HG03060 (cell line): ENCODE measurements at regions not wholly inside any gene's neighbourhood (a gene's known extent, or its start where the extent isn't known, plus 50 kb on each side); places are given as distances from the start of the nearest gene placed in this dataset.

Experiments
- ATAC-seq: cut with Tn5 transposase; IDR thresholded peaks from one replicate; pipeline ENCODE4 v1.9.1; 2021; ENCODE audit warnings: low read depth, moderate number of reproducible peaks; ENCODE audit not compliant: unreplicated experiment

DNA sequence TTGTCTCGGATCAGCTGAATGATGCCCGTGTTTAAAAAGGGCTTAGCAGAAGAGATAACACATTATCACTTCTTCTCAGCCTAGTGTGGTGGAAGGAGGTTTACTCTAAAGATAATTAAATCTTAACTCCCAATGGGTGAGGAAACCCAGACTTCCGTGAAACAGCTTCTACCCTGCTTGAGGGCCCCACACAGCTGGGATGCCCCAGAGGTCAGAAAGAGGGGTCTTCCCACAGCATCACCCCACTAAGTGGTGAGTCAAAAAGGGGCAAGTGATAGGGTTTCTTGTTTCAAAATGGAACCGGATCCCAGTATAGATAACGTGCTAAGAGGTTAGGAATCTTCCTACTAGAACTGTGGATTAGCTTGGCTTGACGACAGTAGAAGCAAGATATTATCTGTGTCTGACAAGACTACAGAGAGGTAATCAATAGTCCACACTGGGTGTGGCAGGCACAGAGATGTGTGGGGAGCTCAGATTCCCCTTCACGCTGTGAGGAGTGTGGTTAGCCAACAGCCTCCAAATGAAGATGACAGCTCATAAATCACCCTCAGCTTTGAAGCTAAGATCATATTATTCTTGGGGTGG is 129.6 kb upstream of the COPS8 start:
- ATAC-seq, result no peak

DNA sequence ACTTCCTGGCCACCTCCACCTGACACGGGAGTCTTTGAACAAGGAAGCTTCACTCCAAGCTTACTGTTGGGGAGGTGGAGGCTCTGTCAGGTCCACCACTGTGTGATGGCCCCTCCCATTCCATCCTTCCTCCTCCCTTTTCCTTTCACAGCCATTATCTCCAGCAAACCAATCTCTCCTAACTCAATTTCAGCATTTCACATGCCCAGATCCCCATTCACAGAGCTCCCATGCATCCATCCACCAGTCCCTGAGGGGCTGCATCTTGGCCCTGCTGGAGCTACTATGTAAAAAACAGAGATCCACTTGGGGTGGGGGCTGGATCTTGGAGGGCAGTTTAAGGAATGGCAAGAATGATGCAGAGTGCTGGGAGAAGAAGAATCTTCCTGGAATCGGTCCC is 129.0 kb upstream of the COPS8 start:
- no peak for ATAC-seq

DNA sequence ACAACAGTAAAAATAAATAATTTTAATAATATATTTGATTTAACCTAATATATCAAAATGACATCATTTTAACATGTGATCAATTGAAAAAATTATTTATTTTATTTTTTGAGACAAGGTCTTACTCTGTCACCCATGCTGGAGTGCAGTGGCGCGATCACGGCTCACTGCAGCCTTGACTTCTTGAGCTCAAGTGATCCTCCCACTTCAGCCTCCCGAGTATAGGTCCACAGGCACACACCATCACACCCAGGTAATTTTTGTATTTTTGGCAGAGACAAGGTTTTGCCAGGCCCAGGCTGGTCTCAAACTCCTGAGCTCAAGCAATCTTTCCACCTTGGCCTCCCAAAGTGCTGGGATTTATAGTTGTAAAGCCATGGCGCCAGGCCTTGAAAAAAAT is 126.7 kb upstream of the COPS8 start:
- ATAC-seq, result no peak

DNA sequence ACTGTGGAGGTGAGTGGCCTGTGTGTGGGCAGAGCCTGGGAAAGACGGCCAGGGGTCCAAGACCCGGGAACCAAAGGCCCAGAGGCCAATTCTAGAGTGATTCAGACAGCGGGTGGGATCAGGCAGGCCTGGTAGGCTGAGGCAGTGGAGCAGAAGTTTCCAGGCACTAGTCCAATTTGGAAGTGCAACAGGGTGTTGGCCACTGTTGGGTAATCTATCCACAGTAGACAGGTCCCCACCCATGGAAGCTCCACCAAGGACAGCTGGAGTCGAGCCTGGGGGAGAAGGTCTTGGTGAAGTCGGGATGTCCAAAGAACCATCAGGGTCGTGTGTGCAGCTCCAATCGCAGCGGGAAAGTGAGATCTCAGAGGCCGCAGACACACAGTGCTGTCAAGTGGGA is 125.8 kb upstream of the COPS8 start:
- ATAC-seq, result no peak

DNA sequence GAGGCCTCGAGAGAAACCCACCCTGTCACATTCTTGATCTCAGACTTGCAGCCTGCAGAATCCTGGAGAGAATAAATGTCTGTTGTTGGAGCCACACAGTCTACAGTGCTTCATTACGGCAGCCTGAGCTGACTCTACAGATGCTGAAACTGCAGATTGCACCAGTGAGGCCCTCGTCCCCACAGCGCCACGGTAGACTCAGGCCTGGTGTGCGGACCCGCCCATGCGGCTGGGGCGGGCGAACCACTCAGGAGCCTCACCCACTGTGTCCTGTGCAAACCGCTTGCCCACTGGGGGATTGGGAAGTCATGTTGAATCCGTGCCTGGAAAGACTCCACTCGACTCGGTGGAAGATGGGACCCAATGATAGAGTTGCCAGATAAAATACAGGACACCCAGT is 125.2 kb upstream of the COPS8 start:
- ATAC-seq, result no peak

DNA sequence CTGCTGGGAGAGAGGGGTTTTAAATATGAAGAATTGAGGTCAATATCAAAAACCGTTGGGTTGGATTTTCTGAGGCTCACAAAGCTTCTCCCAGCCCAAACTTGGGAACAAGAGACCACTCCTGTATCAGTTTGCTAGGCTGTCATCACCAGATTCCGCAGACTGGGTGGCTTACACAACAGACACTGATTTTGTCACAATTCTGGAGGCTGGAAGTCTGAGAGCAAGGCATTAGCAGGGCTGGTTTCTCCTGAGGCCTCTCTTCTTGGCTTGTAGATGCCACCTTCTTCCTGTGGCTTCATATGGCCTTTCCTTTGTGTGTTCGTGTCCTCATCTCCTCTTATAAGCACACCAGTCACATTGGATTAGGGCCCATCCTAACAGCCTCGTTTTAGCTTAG is 122.9 kb upstream of the COPS8 start:
- ATAC-seq, result no peak

DNA sequence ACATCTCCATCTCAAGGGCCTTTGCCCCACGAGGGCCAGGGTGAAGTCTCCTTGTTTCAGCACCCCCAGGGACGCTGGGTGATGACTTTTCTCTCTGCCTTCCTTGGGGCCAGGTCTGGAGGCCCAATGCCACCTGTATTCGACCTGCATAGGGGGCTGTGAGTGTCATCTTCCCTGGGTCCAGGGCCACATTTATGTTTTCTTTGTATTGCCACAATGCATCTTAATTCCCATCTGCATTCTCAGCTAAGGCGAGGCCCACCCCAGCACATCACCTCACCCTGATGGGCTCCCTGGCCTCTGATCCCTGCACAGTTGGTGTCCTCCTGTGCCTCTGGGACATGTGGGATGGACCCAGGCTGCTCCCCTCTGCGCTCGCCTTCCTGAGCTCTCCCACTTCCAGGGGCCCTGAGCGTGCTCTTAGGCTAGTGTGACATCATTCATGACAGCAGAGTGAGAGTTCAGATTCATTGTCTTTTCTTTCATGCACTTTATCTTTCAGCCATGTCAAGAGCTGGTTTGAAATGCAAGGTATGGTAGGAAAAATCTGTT is 122.0 kb upstream of the COPS8 start:
- ATAC-seq, result no peak

DNA sequence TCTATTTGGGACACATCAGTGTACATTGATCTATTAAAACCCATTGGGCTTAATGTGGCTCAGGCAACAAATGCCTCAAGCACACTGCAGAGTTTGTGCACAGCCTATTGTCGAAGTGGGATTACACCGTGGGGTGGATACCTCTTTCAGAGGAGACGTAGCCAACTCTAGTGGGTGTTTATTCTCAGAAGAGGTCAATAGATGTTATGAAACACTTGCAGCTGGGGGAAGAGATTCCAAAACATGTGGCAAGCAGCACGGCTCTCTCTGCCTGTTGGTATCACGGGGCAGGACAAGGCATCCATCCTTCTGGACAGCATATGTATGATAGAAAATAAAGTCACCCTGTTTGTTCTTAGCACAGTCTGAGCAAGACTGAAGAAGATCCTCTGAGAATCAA is 121.4 kb upstream of the COPS8 start:
- no peak for ATAC-seq

DNA sequence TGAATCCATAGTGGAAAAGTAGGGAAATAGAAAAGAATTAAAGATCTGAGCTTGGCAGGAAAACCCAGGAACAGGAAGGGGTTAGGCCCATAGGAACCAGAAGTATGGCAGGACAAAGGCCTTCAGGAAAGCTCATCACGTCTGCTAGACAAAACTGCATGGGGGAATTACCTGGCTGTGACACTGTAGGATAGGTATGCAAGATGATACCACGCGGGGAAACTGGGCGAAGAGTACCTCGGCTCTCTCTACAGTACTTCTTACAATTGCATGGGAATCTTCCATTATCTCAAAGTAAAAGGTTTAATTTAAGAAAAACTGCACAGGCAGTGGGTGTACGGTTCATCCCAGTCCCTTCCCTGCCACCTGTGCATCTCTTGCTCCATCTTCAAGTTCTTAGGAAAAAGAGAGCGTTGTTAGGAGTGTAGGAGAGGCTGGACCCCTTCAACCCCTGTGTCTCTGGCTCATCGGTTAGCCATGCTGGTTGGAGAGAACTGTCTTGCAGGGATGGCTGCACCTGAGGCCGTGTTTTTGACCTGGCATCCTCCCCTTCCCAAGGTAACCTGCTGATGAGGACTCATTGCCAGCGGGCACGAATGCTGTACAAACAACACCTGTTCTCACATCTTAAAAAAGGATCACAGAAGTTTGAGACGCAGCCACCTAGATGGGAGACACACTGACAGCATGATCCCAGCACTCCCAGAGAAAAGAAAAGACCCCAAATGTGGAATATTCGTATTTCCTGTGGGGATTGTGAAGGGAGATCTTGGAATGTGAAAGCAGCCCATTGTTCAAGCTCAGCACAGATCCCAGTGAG is 120.5 kb upstream of the COPS8 start:
- ATAC-seq, result no peak

DNA sequence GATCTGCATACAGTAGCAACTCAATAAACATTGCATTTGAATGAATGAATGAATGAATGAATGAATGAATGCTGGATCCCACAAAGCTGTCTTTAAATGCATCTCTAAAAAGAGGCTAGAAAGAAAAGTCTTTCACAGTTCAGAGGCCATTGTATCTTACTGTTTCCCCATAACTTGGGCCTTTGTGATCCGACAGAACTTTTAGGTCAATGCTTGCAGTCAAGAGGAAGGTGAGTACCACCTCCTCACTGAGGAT is 119.9 kb upstream of the COPS8 start:
- no peak for ATAC-seq

DNA sequence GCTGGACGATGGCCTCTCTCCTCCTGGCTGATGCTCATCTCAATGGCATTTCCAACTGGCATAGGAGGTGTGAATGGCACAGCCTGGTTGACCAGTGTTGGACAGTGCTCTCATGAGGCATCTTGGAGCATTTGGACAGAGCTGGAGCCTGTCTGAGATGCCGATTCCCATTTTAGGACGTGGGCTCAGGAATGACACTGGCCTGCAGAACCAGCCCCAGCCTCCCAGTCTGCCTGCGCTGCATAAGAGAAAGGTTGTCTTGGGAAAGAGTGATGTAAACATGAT is 118.2 kb upstream of the COPS8 start:
- ATAC-seq, result no peak

DNA sequence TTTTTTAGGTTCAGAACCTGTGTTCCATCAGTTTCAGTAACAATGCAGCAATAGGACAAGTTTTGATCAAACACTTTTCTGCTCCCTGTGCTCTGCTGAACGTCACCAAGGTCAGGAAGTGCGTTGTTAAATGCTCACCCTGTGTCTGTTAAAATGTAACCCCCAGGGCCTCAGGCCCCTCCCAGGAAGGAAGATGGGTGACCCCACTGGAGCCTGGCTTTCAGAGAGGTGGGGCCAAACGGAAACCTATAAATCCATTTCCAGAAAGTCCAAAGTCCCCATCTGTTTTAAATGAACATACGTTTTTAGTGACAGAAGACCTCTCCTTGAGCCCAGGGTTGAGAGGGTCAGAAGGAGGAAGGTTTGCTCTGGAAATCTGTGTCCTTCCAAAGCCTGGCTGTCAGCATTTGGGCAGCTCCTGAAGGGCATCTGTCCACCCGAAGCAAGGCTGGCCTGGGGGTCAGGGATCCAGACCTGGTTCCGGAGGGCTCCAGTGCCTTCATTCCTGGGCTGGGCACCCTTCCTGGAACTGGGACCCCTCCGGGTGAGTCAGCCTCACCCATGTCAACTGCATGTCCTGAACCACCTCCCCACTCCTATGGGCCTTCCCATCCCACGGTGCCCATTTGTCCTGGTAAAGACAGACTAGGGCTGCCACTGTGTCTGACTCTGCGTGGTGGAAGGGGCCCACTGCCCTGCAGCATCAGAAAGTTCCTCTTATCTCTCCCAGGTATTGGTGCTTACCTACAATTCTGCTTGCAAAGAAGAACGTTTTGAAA is 117.4 kb upstream of the COPS8 start:
- no peak for ATAC-seq

DNA sequence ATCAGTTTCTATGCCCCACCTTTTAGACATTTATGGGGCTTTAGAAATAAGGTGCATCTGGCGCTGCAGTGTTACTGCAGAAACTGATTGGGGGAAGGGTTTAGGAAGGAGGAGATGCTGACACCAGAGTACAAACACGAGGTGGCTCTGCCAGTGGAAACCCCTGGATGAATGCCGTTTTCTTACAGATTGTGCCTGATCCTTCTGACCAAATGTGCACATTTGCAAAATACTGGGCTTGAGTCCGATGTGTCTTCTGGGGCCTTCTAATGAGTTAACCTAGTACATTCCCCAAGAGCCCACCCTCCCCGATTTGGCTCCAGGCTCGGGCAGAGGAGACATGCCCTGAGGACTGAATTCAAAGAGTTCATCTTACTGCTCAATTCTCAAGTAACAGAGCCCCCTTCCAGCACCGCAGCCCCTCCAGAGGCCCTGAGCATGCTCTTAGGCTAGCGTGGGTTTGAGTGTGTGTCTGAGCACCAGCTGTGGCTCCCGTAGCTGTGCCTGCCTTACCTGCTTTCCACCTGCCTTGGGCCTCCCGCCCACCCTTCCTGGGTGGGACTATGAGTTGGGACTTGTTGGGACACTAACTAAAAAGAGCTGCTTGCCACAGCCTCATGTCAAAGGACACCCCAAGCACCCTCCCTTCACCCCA is 116.7 kb upstream of the COPS8 start:
- no peak for ATAC-seq

DNA sequence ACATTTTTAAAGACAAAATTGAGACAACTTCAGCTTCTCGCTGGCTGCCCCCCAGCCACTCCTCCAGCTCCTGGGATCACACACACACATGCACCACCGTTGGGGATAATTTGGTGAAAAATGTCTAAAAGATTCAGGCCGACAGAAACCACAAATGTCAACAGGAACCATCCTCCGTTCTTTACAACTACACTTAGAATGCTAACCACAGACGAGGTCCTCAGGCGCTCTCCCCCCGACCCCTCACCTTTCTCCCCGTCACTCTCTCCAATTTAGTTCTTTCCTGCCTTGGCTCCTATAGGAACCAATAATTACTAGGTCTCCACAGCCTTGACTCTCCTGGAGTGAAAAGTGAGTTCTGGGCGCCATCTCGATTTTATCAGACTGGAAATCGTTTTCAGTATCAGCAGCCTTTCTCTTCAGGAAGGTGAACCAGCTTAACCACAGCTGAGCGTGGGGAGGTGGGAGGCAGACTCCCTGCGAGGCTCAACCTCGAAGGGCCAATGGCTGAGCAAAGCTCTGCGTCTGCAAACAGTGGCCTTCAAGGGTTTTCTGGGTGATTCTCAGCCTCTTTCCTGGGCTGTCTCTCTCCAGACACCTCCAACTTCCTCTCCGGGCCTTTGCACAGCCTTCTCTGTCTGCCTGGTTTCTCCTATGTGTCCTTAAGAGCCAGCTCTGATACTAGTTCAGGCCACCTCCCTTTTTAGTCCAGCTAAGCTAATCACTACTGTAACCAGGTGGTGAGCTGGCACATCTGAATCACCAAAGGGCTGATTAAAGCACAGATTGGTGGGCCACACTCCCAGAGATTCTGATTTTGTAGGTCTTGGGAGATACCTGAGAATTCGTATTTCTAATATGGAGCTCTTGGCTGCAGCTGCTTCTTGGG is 115.7 kb upstream of the COPS8 start:
- no peak for ATAC-seq

DNA sequence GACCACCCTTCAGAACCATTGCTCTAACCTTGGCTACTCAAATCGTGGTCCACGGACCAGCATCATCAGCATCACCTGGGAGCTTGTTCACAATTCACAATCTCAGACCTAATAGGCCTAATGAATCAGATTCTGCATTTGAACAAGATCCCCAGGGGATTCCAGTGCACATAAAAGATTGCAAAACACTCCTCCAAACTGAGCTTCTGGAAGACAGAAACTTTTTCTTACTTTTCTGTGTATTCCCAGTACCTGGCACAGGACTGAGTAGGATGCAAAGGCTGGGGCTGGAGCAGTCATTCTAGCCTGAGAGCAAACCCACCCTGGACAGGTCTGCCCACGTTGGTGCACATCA is 115.1 kb upstream of the COPS8 start:
- no peak for ATAC-seq

DNA sequence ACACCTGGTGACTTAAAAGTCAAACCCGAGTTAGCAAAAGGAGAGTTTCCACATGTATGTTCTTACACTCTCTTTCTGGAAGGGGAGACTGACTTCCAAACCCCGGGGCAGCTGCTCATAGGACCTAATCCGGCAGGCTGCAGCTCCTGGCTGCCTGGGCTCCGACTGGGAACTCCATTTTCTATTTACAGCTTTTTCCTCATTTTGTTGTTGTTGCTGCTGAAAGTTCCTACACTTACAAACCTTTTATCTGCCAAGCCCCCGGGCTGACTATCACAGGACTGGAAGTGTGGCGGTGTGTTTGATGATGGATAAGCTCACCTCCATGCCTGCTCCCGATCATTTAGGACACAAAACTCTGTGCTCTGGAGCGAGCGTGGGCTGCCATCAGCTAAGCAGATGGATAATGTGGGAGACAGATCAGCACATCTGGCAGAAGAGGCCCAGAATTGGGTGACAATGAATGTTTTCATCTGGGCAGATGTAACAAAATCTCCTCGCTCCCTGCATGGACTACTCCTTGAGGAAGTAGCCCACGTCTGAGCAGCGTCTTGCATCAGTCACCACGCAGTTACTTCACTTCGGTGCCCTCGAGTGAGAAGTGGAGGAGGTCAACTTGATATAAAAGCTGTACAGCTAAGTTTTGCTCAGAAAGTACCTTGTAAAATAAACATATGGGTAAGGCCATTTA is 114.4 kb upstream of the COPS8 start:
- ATAC-seq, result no peak

DNA sequence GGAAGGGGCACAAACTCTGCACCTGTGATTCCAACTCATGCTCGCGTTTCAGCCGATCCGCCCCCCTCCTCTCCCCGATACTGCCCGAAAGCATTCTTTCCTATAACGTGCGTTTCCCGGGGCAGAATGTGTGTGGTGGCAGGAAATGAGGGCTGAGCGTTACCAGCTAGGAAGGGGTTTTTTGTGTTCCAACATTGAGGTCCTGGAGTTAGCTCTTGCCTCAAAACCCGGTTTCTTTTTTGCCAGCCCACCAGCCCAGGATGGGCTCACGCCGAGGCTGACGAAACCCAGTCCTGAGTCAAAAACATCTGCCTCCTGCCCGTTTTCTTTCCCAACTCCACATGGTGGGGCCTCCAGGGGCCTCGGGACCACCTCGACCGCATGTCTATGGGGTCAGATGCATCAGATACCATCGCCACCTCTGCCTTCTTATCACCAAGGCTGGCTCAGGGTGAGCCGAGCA is 113.7 kb upstream of the COPS8 start:
- ATAC-seq, result no peak

DNA sequence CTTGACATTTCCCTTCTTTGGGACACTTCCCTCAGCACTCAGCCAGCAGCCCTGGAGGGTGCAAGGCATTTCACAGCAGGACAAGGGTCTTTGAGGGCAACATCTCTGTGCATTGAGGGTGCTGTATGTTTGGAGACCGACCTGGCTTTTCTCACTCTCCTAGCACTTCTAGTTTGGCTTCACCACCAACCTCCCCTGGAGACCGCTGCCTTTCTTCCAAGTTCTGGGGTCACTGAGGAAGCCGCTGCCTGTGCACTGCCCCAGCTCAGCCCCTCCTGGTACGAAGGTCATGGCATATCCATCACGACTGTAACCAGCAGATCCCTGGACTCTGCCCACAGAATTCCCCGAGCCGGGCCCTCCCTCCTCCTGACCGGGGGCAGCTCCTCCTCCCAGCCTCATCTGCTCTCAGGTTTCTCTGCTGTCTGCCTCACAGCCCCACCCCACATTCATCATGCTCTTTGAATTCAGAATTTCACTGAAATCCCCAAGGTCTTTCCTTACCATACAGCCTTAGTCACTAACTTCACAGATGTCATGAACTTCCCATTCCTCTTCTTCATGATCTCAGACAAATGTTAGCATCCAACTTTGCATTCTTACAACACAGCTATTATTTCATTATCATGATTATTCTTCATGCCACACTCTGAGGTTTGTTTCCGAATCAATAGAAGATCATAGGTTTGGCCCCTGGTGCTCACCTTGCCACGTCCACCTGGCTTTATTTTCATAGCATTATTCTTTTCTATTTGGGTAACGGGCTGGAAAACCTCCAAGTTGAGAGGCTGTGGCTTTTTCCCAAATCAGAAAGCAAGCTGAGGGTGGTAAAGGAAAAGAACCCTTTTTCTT is 113.0 kb upstream of the COPS8 start:
- no peak for ATAC-seq
